ENCODE measurements at regions not wholly inside any gene's neighbourhood (a gene's known extent, or its start where the extent isn't known, plus 50 kb on each side); places are given as distances from the start of the nearest gene placed in this dataset.

- Histone ChIP-seq H3K4me3 (no peak overlapping the region), H3K27me3 (no peaks in the 10 kb centered on the region), H3K4me1 (replicated peaks in 1 of 2) (no peaks in the 10 kb centered on the region), H3K36me3 (replicated peaks in 1 of 2) (no peaks in the 10 kb centered on the region), H3K27ac (no peak overlapping the region), H3K9me3 (replicated peaks in 1 of 3) (no peaks in the 10 kb centered on the region)
- 58 to 88% (median 86%) methylated on average over 1 of the region's 1 CpG for WGBS, 4 donors
- TF ChIP-seq, protein P1, sequence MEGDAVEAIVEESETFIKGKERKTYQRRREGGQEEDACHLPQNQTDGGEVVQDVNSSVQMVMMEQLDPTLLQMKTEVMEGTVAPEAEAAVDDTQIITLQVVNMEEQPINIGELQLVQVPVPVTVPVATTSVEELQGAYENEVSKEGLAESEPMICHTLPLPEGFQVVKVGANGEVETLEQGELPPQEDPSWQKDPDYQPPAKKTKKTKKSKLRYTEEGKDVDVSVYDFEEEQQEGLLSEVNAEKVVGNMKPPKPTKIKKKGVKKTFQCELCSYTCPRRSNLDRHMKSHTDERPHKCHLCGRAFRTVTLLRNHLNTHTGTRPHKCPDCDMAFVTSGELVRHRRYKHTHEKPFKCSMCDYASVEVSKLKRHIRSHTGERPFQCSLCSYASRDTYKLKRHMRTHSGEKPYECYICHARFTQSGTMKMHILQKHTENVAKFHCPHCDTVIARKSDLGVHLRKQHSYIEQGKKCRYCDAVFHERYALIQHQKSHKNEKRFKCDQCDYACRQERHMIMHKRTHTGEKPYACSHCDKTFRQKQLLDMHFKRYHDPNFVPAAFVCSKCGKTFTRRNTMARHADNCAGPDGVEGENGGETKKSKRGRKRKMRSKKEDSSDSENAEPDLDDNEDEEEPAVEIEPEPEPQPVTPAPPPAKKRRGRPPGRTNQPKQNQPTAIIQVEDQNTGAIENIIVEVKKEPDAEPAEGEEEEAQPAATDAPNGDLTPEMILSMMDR (IDR thresholded peaks at IDR 0.05): no peak
- TF ChIP-seq POLR2A (IDR thresholded peaks at IDR 0.05): no peak
- intact Hi-C loops (cut with DNase I): no loop called here
- DNase-seq: no peak
Observed at GRCh38 chr5:101153526-101153925, 250.4 kb upstream of the ST8SIA4 start.

DNA sequence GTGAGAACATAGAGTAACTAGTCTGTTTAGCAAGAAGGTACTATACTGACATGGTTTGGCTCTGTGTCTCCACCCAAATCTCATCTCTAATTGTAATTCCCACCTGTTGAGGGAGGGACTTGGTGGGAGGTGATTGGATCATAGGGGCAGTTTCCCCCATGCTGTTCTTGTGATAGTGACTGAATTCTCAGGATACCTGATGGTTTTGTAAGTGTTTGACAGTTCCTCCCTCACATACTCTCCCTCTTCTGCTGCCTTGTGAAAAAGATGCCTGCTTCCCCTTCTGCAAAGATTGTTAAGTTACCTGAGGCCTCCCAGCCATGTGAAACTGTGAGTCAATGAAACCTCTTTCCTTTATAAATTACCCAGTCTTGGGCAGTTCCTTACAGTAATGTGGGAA lies 240.4 kb upstream of the ST8SIA4 start:
- TF ChIP-seq POLR2A (IDR thresholded peaks at IDR 0.05): no peak
- TF ChIP-seq, protein P1 (IDR thresholded peaks at IDR 0.05): no peak
- Histone ChIP-seq H3K36me3 (replicated peaks in 1 of 2) (no peaks in the 10 kb centered on the region), H3K27ac (no peak overlapping the region), H3K4me1 (replicated peaks in 1 of 2) (no peaks in the 10 kb centered on the region), H3K9me3 (replicated peaks in 1 of 3) (peaks cover 0 to 7% (median 0%) of the 10 kb centered on the region in 3 donors), H3K4me3 (no peak overlapping the region), H3K27me3 (no peaks in the 10 kb centered on the region)
- no peak for DNase-seq
- intact Hi-C loops (cut with DNase I): no loop called here

- TF ChIP-seq, protein P1 (IDR thresholded peaks at IDR 0.05): no peak
- H3K9me3 ChIP-seq (replicated peaks in 1 of 3): peaks cover 0 to 7% (median 0%) of the 10 kb centered on the region in 3 donors
- H3K4me1 ChIP-seq (replicated peaks in 1 of 2): no peaks in the 10 kb centered on the region
- no peak overlapping the region for H3K4me3 ChIP-seq
- intact Hi-C loops (cut with DNase I): no loop called here
- DNase-seq: no peak
- no peak overlapping the region for H3K27ac ChIP-seq
- no peaks in the 10 kb centered on the region for H3K27me3 ChIP-seq
- 77 to 94% (median 90%) methylated on average over 3 of the region's 3 CpGs for WGBS, 4 donors
- no peaks in the 10 kb centered on the region for H3K36me3 ChIP-seq (replicated peaks in 1 of 2)
Observed at GRCh38 chr5:101142102-101142501, 239.0 kb upstream of the ST8SIA4 start.

DNA sequence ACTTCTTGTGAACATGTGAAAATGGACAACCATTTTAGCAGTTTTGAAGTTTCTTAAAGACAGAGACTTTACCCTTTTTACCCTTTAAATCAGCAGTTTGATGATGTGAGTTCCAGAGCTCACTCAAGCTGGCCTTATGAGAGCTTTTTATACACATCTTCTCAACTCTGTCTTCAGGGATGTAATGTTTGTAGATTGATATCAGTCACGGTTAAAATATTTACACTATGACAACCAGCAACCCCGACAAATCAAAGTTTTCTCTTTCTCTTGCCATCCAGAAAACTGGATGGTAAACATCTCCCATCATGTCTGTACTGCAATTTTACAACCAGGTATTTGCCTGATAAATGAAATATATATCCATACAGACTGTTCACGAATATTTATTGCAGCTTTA lies 233.4 kb upstream of the ST8SIA4 start:
- intact Hi-C loops (cut with DNase I): no loop called here
- no peak for DNase-seq
- no peak for TF ChIP-seq POLR2A (IDR thresholded peaks at IDR 0.05)
- TF ChIP-seq, protein P1 (IDR thresholded peaks at IDR 0.05): no peak
- no peaks in the 10 kb centered on the region for H3K4me1 ChIP-seq (replicated peaks in 1 of 2)
- no peaks in the 10 kb centered on the region for H3K9me3 ChIP-seq (replicated peaks in 1 of 3)
- no peak overlapping the region for H3K4me3 ChIP-seq
- H3K27ac ChIP-seq: no peak overlapping the region
- WGBS, 4 donors: 80 to 87% (median 85%) methylated on average over 3 of the region's 3 CpGs
- no peaks in the 10 kb centered on the region for H3K36me3 ChIP-seq (replicated peaks in 1 of 2)
- no peaks in the 10 kb centered on the region for H3K27me3 ChIP-seq

All from adrenal gland (tissue), 9 donors.